Breast epithelium (tissue), 3 donors: ENCODE measurements at regions not wholly inside any gene's neighbourhood (a gene's known extent, or its start where the extent isn't known, plus 50 kb on each side); places are given as distances from the start of the nearest gene placed in this dataset.

Experiments used
- POLR2AphosphoS5 ChIP-seq, 3 donors: sonication (generic); formaldehyde crosslinking; IDR thresholded peaks; one replicate each; pipeline ENCODE4 v1.6.1; 2017; ENCODE audit warnings: antibody characterized with exemption in 3 of 3
- TF ChIP-seq, protein P1 (sequence below), 3 donors: fragments of 450-650 bp; IDR thresholded peaks; one replicate each; pipeline ENCODE4 v1.5.1; 2016 to 2017; ENCODE audit warnings: antibody characterized with exemption in 3 of 3, mild to moderate bottlenecking in 3 of 3, moderate library complexity in 3 of 3

DNA sequence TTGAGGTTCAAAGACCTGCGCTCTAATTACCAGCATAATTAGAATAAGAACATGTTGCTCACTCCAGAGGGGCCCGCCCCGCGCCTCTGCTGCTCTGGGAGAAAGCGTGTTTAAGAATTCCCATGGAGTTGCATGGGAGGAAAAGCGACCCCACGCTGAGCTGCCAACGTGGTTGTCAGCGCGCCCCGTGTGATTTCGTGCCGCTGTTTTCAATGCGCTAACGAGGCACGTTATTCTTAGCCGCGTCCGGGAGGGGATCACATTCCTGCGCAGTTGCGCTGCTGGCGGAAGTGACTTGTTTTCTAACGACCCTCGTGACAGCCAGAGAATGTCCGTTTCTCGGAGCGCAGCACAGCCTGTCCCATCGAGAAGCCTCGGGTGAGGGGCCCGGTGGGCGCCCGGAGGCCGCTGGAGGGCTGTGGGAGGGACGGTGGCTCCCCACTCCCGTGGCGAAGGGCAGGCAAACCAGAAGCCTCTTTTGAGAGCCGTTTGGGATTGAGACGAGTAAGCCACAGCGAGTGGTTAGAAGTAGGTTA, 173.8 kb upstream of the SOX1 start:
- TF ChIP-seq, protein P1, sequence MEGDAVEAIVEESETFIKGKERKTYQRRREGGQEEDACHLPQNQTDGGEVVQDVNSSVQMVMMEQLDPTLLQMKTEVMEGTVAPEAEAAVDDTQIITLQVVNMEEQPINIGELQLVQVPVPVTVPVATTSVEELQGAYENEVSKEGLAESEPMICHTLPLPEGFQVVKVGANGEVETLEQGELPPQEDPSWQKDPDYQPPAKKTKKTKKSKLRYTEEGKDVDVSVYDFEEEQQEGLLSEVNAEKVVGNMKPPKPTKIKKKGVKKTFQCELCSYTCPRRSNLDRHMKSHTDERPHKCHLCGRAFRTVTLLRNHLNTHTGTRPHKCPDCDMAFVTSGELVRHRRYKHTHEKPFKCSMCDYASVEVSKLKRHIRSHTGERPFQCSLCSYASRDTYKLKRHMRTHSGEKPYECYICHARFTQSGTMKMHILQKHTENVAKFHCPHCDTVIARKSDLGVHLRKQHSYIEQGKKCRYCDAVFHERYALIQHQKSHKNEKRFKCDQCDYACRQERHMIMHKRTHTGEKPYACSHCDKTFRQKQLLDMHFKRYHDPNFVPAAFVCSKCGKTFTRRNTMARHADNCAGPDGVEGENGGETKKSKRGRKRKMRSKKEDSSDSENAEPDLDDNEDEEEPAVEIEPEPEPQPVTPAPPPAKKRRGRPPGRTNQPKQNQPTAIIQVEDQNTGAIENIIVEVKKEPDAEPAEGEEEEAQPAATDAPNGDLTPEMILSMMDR (IDR thresholded peaks at IDR 0.05): no peak
- no peak for TF ChIP-seq POLR2AphosphoS5 (IDR thresholded peaks at IDR 0.05)
